GM12865 (cell line): ENCODE measurements at regions not wholly inside any gene's neighbourhood (a gene's known extent, or its start where the extent isn't known, plus 50 kb on each side); places are given as distances from the start of the nearest gene placed in this dataset.

Source experiments
- DNase-seq: peaks from one replicate; pipeline ENCODE4 v3.0.0; 2010; ENCODE audit warnings: low read depth
- H3K4me3 ChIP-seq: 2 replicates; pipeline ENCODE4 v1.5.1; 2011; ENCODE audit warnings: mild to moderate bottlenecking, low read depth, low read length, control low read depth
- TF ChIP-seq, protein P1 (sequence below): IDR thresholded peaks from 2 replicates; pipeline ENCODE4 v1.5.1; 2011; ENCODE audit warnings: low read length, control low read depth, low read depth, inconsistent platforms; ENCODE audit not compliant: insufficient read depth; ENCODE audit errors: missing control alignments

DNA sequence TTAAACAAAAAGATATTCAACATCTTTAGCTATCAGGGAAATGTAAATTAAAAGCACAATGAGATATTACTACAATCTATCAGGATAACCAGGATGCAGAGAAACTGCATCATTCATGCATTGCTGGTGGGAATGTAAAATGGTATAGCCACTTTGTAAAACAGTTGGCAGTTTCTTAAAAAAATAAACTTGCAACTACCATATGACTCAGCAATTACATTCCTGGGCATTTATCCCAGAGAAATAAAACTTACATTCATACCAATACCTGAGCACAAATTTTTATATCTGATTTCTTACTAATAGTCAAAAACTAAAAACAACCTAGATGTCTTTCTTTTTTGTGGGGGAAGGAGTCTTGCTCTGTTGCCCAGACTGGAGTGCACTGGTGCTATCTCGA, 190.3 kb upstream of the TAB2 start:
- TF ChIP-seq, protein P1, sequence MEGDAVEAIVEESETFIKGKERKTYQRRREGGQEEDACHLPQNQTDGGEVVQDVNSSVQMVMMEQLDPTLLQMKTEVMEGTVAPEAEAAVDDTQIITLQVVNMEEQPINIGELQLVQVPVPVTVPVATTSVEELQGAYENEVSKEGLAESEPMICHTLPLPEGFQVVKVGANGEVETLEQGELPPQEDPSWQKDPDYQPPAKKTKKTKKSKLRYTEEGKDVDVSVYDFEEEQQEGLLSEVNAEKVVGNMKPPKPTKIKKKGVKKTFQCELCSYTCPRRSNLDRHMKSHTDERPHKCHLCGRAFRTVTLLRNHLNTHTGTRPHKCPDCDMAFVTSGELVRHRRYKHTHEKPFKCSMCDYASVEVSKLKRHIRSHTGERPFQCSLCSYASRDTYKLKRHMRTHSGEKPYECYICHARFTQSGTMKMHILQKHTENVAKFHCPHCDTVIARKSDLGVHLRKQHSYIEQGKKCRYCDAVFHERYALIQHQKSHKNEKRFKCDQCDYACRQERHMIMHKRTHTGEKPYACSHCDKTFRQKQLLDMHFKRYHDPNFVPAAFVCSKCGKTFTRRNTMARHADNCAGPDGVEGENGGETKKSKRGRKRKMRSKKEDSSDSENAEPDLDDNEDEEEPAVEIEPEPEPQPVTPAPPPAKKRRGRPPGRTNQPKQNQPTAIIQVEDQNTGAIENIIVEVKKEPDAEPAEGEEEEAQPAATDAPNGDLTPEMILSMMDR: no peak
- H3K4me3 ChIP-seq: no peak overlapping the region
- DNase-seq: no peak

DNA sequence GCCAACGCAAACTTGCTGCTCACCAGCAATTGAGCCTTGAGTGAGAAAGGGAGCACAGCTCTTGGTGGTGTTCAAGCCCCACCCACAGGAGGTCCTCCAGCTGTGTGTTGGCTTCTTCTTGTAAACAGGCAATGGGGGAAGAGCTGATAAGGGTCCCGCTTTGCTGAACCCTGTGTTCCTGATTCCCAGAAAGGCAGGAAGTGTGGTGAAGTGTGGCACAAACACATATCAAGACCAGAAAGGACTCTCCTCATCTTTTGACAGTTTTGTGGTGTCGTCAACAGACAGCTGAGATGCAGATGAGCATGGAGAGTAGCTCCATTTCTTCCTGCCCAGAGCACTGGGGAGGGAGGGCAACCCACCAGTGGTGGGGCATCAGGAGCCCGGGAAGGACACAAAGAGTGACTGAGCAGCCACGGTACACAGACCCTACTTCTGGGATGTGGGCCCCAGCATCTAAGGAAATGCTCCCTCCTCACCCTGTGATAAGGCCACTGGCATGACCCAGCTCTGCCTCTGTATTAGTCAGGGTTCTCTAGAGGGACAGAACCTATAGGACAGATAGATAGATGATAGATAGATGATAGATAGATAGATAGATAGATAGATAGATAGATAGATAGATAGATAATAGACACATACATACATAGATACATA, 188.9 kb upstream of the TAB2 start:
- peak; percentile 26 for DNase-seq
- TF ChIP-seq, protein P1: no peak
- H3K4me3 ChIP-seq: no peak overlapping the region

DNA sequence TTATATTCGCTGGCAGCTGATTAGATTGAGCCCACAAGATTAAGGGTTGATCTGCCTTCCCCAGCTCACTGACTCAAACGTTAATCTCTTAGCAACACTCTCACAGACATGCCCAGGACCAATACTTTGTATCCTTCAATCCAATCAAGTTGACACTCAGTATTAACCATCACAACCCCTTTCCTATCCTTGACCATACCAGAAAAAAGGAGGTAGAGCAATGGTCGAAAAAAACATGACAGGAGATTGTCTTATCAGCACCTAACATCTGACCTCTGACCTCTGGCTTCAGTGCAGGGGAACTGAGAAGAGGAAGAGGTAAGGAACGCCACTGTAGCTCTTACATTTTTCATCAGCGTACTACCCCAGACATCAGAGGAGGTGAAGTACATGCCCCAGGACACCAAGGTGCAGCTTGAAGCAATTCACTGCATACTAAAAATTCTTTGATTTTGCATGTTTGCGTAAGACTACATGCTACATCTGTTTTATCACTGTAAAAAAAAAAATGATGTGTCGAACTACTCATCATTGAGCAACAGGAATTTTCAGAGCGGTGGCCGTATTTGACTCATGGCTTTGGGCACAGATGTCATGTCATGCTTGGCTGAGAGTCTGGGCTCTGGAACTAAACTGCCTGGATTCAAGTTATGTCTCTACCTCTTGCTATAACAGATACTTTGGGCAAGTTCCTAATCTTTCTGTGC, 188.0 kb upstream of the TAB2 start:
- DNase-seq: peak; percentile 12
- TF ChIP-seq, protein P1: no peak
- no peak overlapping the region for H3K4me3 ChIP-seq

DNA sequence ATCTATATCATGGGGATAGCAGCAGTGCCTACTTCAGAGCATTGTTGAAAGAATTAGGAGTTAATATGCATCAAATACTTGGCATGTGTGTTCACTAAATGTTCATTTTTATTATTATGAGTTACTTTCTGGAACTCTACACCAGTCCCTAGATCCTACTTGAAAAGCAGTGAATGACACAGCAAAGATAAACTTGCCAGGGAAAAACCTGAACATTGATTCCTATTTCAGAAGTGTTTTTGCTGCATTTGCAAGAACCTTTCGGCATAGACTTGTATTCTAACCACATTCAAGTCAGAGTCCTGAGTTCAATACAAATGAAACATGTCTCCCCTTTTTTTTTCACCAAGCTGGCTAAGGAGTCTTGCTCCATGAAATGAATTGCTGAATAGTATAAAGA, 187.4 kb upstream of the TAB2 start:
- TF ChIP-seq, protein P1: no peak
- H3K4me3 ChIP-seq: no peak overlapping the region
- no peak for DNase-seq

DNA sequence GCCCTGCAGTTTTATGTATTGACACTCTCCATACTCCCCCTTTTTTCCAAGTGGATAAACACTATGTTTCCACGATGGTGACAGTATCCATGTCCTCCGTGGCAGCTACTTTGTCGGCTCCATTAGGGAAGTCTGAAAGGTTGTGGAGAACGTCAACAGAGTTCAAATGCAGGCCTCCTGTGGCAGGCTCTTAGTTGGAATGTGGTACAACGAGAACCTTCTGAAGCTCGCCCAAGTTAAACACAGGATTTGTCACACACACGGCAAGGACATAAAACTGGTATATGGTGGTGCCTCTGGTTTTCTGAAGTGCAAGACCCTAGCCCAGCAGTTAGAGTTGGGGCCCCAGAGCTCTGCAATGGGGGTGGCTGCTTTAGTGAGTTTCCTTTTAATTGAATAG, 187.0 kb upstream of the TAB2 start:
- H3K4me3 ChIP-seq: no peak overlapping the region
- DNase-seq: no peak
- TF ChIP-seq, protein P1: no peak

DNA sequence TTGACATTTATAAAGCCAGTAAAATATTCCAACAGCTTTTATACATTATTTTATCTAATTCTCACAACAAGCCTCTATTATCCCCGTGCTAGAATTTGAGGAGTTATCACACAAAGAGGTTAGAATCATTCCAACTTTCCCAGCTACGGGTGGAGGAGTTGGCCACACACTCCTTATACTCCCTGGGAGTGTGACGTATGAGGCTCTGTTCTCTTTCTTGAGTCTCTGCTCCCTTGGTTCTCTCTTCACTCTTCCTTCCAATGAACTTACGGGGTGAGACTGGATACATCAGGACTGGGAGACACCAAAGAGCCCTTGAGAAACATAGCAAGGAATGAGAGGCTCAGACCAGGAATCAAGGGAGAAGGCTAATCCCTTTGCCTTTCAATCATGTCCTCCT, 185.6 kb upstream of the TAB2 start:
- DNase-seq: no peak
- H3K4me3 ChIP-seq: no peak overlapping the region
- TF ChIP-seq, protein P1: no peak
